Left ventricle myocardium inferior (tissue), 1 donor: ENCODE measurements at regions not wholly inside any gene's neighbourhood (a gene's known extent, or its start where the extent isn't known, plus 50 kb on each side); places are given as distances from the start of the nearest gene placed in this dataset.
"Not testable (repeated sequence)": the region's sequence is repeated elsewhere in the genome, so short reads cannot be mapped to it uniquely, and the experiment has no call there.

ENCODE experiments used
- DNase-seq: peaks from one replicate; pipeline ENCODE4 v3.0.0-alpha.2; 2020
- H3K27ac ChIP-seq: fragments of 200-600 bp; replicated peaks from 2 replicates; pipeline ENCODE4 v1.8.0; 2021
- H3K27me3 ChIP-seq: fragments of 200-600 bp; 2 replicates; pipeline ENCODE4 v1.8.0; 2021; ENCODE audit warnings: low read depth
- H3K36me3 ChIP-seq: fragments of 200-600 bp; 2 replicates; pipeline ENCODE4 v1.8.0; 2021
- H3K4me1 ChIP-seq: fragments of 200-600 bp; 2 replicates; pipeline ENCODE4 v1.8.0; 2021
- H3K4me3 ChIP-seq: fragments of 200-600 bp; 2 replicates; pipeline ENCODE4 v1.8.0; 2021; ENCODE audit warnings: mild to moderate bottlenecking, moderate library complexity
- H3K9me3 ChIP-seq: fragments of 200-600 bp; replicated peaks from 2 replicates; pipeline ENCODE4 v1.8.0; 2021
- CTCF ChIP-seq: fragments of 200-600 bp; IDR thresholded peaks from 2 replicates; pipeline ENCODE4 v1.8.0; 2021; ENCODE audit warnings: antibody characterized with exemption, mild to moderate bottlenecking, borderline replicate concordance
- intact Hi-C: fragments of 100-400 bp; cut with micrococcal nuclease; formaldehyde crosslinking; loops from one replicate; pipeline ENCODE4 v1.11.0; 2022
- donor health status: DM: no; HTN: yes; CAD: no; lungs with severe emphysema.

- H3K36me3 ChIP-seq: no peaks in the 10 kb centered on the region
- DNase-seq: no peak
- intact Hi-C loops: no loop called here
- H3K27ac ChIP-seq: no peak overlapping the region
- no peak overlapping the region for H3K4me3 ChIP-seq
- no peaks in the 10 kb centered on the region for H3K27me3 ChIP-seq
- H3K9me3 ChIP-seq: no peaks in the 10 kb centered on the region
- H3K4me1 ChIP-seq: no peaks in the 10 kb centered on the region
- TF ChIP-seq CTCF: no peak
Observed at GRCh38 chr6:86148586-86148985, 505.9 kb upstream of the SYNCRIP start.

DNA sequence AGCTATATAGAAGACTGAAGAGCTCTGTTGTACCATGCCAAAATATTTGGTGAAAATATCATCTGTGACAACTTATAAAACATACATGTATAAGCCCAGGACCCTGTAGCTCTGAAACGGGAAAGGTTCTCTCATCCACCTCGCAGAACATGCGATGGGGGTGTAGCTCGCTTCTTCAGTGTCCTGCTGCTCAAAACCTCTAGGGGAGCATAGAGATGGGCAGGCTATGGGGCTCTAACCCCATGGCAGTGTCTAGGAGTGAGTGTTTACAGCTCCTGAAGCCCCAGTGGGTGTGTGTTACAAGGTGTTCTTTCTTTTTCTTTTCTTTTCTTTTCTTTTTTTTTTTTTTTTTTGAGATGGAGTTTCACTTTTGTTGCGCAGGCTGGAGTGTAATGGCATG lies 505.2 kb upstream of the SYNCRIP start:
- TF ChIP-seq CTCF: no peak
- Histone ChIP-seq H3K4me3 (no peak overlapping the region), H3K4me1 (no peaks in the 10 kb centered on the region), H3K27ac (no peak overlapping the region), H3K9me3 (peaks cover 5% of the 10 kb centered on the region), H3K27me3 (no peaks in the 10 kb centered on the region), H3K36me3 (no peaks in the 10 kb centered on the region)
- intact Hi-C loops: no loop called here
- DNase-seq: no peak

GRCh38 chr6:86147311-86147710 lies 504.6 kb upstream of the SYNCRIP start:
- no peaks in the 10 kb centered on the region for H3K4me1 ChIP-seq
- no peak for TF ChIP-seq CTCF

GRCh38 chr6:86146751-86147150 lies 504.1 kb upstream of the SYNCRIP start:
- H3K36me3 ChIP-seq, H3K9me3 ChIP-seq, H3K27me3 ChIP-seq, H3K4me3 ChIP-seq, DNase-seq, intact Hi-C loops, H3K27ac ChIP-seq, H3K4me1 ChIP-seq: not testable (repeated sequence)

More at GRCh38 chr6:86147311-86147710, 504.6 kb upstream of the SYNCRIP start:
- peaks cover 9% of the 10 kb centered on the region for H3K9me3 ChIP-seq
- H3K36me3 ChIP-seq: no peaks in the 10 kb centered on the region
- intact Hi-C loops: no loop called here
- DNase-seq: no peak
- no peak overlapping the region for H3K27ac ChIP-seq
- no peaks in the 10 kb centered on the region for H3K27me3 ChIP-seq
- H3K4me3 ChIP-seq: no peak overlapping the region

DNA sequence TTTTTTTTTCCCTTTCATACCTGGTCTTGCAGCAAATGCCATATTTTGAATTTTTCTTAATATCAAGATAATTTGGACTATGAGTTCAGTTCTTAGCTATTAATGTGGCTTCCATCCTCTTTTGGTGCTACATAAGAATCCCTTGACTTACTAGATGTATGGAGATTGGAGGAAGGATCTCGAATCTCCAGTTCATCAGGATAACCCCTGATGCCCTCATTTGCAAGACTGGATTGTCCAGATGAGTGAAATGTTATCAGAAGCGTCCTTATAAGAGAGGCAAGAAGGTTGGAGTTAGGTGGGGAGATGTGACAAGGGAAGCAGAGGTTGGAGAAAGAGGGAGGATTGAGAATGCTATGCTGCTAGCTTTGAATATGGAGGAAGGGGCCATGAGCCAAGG lies 499.6 kb upstream of the SYNCRIP start:
- H3K4me1 ChIP-seq: no peaks in the 10 kb centered on the region
- H3K27ac ChIP-seq: no peak overlapping the region
- intact Hi-C loops: no loop called here
- H3K27me3 ChIP-seq: no peaks in the 10 kb centered on the region
- no peak overlapping the region for H3K4me3 ChIP-seq
- no peak for TF ChIP-seq CTCF
- peaks cover 29% of the 10 kb centered on the region for H3K9me3 ChIP-seq
- DNase-seq: no peak
- H3K36me3 ChIP-seq: no peaks in the 10 kb centered on the region

DNA sequence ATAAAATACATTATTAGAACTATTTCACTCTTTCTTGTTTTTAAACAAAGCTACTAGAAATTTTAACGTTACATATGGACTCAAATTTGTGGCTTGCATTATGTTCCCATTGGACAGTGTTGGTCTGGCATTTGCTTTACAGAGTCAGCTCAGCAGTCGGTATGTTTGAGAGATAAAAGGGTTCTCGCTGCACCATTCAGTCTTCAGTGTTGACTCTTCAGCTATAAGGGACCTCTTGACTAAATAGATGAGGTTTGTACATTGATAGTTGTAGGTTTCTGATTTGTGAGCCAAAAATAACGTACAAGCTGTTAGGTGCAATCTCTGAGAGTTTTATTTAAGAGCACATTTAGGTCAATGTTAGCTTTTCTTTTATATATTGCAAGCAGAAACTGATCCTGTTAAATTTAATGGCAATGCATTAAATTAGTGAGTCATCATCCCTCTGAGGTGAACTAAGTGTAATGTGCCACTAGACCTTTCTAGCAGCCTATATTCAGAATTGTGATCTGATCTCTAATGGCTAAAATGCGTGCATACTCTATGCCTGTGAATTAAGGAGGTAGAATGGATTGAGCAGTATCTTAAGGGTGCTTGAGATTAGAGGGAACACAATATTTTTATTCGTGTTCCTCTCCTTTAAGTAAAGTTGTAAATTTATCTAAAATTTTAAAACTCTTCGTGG lies 485.6 kb upstream of the SYNCRIP start:
- intact Hi-C loops: no loop called here
- Histone ChIP-seq H3K27me3 (no peaks in the 10 kb centered on the region), H3K4me3 (no peak overlapping the region), H3K4me1 (no peaks in the 10 kb centered on the region), H3K36me3 (no peaks in the 10 kb centered on the region), H3K9me3 (peaks cover 21% of the 10 kb centered on the region), H3K27ac (no peak overlapping the region)
- DNase-seq: no peak
- TF ChIP-seq CTCF: no peak
